ENCODE measurements at regions not wholly inside any gene's neighbourhood (a gene's known extent, or its start where the extent isn't known, plus 50 kb on each side); places are given as distances from the start of the nearest gene placed in this dataset.

DNA sequence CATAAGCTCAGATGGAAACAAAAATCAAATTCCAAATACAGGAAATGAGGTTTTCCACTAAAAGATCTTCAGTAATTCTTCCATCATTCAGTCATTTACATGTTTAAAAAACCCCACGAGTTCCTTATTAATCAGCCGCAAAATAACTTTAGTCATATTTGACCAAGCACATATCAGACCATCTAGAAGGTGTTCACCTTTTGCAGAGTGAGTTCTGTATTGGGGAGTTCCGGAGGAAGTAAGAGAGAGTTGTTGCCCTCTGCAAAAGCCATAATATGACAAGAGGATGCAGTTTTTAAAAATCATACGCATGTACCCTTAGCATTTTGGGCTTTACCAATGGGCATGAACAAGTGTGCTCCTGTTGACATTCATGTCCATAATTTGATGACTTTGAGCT is 61.6 kb downstream of the CCR1 start:
- DNase-seq: no peak

GRCh38 chr3:46146021-46146420 is 62.1 kb downstream of the CCR1 start:
- no peak for DNase-seq

- no peak for DNase-seq
Observed at GRCh38 chr3:46145147-46145546, 63.0 kb downstream of the CCR1 start.

- no peak for DNase-seq
Observed at GRCh38 chr3:46143951-46144473, 64.1 kb downstream of the CCR1 start.

DNA sequence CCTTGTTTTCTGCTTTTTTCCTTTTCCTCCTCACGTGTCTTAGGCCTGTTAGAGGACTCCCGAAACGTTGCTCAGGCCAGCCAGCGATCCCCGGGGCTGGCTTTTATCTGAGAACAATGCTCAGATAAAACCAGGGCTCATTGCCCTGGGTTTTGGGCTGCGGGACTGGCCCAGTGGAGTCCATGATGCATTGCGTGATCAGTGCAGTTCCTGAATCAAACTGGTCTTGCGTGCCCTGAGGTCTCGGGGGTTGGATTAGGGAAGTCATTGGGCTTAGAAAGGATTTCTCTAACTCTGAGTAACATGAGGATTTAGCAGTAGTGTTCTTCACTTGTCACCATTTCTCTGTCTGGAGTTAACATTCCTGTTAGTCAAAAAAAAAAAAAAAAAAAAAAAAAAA is 66.3 kb downstream of the CCR1 start:
- no peak for DNase-seq

- DNase-seq: no peak
Observed at GRCh38 chr3:46138581-46138980, 69.5 kb downstream of the CCR1 start.

GRCh38 chr3:46135475-46135874 is 72.6 kb downstream of the CCR1 start:
- DNase-seq: no peak

GRCh38 chr3:46133285-46133684 is 74.8 kb downstream of the CCR1 start:
- DNase-seq: no peak

GRCh38 chr3:46132565-46132964 is 75.5 kb downstream of the CCR1 start:
- DNase-seq: no peak

- no peak for DNase-seq
Observed at GRCh38 chr3:46131884-46132450, 76.1 kb downstream of the CCR1 start.

DNA sequence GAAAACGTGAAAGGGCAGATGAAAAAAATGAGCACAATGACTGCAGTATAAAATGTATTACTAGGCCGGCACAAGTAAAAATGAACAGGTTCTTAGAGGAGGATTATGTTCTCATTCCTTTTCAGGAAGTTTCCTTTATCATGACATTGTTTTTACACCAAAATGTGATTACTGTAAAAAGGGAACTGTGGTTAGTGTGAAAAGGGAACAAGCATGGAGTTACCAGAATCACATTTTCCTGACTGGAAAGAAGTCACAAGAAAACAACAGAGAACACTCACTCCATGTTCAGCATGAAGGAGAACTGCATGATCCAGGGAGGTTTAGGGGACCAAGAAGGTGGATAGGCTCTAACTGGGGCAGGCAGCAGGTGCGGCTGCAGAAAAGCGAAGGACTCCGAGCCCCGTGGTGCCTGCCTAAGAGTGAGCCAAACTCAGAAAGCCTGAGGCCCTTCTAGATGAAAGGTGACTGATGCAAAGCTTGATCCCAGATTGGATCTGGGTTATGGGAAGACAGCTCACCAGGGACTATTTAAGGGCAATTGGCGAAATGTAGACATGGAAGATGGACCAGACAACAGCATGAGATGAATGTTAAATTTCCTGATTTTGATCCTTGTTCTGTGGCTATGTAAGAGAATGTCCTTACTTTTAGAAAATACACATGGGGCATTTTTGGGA is 77.3 kb downstream of the CCR1 start:
- no peak for DNase-seq

- no peak for DNase-seq
Observed at GRCh38 chr3:46129588-46130272, 78.4 kb downstream of the CCR1 start.

DNA sequence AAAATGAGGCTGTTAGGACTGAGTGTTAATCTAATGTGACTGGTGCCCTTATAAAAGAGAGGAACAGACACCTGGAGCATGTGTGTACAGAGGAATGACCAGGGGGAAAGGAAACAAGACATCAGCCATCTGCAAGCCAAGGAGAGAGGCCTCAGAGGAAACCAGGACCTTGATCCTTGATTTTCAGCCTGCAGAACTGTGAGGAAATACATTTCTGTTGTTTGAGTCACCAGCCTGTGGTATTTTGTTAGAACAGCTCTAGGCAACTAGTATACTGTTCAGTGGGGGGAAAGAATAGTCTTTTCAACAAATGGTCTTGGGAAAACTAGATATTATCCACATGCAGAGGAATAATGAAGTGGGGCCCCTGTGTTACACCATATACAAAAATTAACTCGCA is 80.6 kb downstream of the CCR1 start:
- DNase-seq: no peak

DNA sequence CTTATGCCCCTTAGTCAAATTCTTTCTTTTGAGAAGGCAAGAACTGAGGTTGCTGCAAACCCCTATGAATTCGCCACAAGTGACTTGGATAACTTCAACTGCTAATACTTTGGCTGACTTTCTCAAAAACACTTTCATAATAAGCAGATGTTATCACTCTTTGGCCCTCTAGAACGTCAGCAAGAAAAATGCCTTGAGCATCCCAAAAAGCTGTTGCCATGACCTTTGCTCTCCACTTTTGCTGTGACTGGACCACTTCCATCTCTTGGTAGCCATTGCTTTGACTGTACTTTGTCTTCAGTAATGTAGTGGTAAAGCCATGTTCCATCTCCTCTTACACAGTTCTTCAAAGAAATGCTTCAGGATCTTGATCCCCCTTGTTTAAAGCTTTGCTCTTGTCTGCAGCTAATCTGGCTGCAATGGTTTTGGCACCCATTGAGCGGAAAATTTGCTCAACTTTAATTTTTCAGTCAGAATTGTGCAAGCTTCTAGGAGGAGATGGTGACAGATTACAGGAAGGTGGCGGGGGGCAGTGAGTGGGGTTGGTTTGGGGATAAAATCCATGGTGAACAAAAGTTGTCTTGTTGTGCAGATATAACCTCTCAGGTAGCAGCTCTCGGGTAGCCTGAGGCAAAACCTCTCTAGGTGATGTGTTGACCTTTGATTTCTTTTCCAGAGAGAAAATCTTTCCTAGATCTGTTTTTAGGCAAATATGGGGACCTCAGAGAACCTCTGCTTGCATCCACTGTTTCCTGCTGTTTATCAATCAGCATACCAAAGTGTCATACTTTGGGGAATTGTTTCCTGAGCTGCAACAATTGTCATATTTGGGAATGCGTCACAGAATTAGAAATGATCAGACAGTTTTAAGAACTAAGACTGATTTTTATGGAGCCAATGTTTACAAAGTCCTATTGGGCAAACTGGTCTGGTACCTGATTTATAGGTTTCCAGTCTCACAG is 83.6 kb downstream of the CCR1 start:
- no peak for DNase-seq

DNA sequence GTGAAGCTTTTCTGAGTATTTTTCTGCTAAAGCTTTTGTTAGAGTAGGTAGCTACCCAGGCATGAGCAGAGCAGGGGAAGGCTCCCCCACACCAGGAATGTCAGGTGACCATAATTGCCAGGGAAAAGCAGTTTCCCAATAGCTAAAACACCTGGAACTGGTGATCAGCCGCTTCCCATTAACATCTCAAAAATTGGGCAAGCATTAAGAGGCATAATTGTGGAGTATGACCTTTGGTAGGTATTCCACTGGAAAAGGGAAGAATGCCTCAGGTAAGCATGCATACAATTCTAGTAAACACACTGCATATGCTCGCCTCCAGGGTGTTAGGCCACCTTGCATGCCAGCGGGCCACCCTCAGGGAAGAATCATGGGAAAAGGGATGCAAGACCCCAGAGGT is 84.5 kb downstream of the CCR1 start:
- DNase-seq: no peak

- DNase-seq: no peak
Observed at GRCh38 chr3:46122091-46122490, 86.0 kb downstream of the CCR1 start.

GRCh38 chr3:46120983-46121382 is 87.1 kb downstream of the CCR1 start:
- DNase-seq: no peak

GRCh38 chr3:46119709-46120498 is 88.2 kb downstream of the CCR1 start:
- DNase-seq: no peak

DNA sequence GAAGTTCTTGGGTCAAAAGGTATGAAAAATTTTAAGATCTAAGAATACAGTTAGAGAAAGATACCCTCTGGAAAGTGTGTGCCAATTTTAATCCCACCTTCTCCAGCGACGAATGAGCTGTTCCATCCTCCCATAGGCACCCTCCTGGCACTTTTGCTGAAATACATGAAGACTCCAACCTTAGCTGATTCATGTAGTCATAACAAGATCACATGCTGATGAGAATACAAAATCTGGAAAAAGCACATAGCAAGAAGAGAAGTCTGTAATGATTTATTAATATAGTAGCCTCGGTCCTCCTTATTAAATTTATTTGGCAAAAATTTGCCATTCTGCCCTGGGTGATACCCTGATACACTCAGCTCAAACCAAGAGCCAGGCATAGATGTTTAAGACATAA is 88.9 kb downstream of the CCR1 start:
- no peak for DNase-seq

GRCh38 chr3:46116996-46117395 is 89.7 kb upstream of the XCR1 start:
- no peak for DNase-seq

DNA sequence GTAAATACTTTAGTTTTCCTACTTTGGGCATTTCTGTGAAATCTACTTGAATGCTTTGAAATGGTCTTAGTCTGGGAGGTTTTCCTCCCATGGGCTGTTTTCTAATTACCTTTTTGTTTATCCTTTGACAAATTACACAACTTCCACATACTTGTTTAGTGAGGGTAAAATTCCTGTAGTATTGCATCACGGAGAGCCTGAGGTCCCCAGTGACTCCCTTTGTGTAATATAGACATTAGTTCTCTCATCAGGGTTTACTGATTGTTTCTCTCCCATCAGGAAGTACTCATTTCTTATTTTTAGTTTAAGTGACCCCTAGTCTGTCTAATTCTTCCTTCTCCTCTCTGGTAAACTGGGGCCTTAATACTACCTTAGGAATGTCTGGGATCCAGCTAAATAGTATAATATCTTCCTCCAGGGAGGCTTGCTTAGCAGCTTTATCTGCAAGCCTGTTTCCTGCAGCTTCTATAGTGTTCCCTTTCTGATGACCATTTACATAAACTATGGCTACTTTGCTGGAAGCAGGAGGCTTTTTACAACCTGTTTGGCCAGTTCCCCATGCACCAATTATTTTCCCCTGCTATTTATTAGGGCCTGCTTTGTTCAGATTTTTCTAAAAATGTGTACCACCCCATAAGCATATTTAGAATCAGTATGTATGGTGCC is 87.2 kb upstream of the XCR1 start:
- DNase-seq: no peak

DNA sequence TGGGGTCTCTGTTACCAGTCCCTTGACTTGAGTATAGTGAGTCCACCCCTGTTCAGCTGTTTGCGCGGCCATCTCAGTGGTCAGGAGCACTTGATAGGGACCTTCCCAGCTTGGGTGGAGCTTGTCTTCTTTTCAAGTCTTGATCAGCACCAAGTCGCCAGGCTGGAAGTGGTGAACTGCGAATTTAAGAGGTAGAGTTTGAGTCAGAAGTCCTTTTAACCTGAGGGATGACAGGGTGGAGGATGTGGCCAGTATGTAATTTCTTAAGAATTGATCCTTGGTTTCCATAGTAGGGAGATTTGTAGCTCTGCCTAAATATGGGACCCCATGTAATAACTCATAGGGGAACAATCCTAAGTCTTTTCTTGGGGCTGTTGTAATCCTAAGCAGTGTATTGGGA is 86.3 kb upstream of the XCR1 start:
- no peak for DNase-seq

Data from activated CD8-positive, alpha-beta memory T cell treated with anti-CD3 and anti-CD28 coated beads for 24 hours (primary cell).